Natural killer cell (primary cell): ENCODE measurements at regions not wholly inside any gene's neighbourhood (a gene's known extent, or its start where the extent isn't known, plus 50 kb on each side); places are given as distances from the start of the nearest gene placed in this dataset.

Source experiments
- ATAC-seq, 3 donors: fragments of 150-1000 bp in 2 of 3; fragments of 200-7000 bp in 1 of 3; cut with Tn5 transposase; 1 replicate in 1 of 3; 2 replicates in 2 of 3; pipeline ENCODE4 v1.10.0; 2021; ENCODE audit warnings: mild to moderate bottlenecking in 2 of 3, moderate library complexity in 2 of 3
- DNase-seq, 2 donors: peaks; one replicate each; pipeline versions ENCODE4 v3.0.0 to v3.0.0-alpha.2; 2013 to 2021; ENCODE audit warnings: mixed read lengths in 1 of 2
- H3K27ac ChIP-seq: one replicate; pipeline ENCODE4 v1.5.1; 2013; ENCODE audit warnings: mild to moderate bottlenecking, low read length
- H3K27me3 ChIP-seq: one replicate; pipeline ENCODE4 v1.6.1; 2013; ENCODE audit warnings: low read length; ENCODE audit not compliant: control insufficient read depth, insufficient read depth
- H3K36me3 ChIP-seq: one replicate; pipeline ENCODE4 v1.6.1; 2013; ENCODE audit warnings: low read length; ENCODE audit not compliant: control insufficient read depth, insufficient read depth
- H3K4me1 ChIP-seq: one replicate; pipeline ENCODE4 v1.6.1; 2013; ENCODE audit warnings: low read length; ENCODE audit not compliant: control insufficient read depth, insufficient read depth
- H3K4me3 ChIP-seq: one replicate; pipeline ENCODE4 v1.5.1; 2013; ENCODE audit warnings: low read length
- H3K9me3 ChIP-seq: one replicate; pipeline ENCODE4 v1.6.1; 2013; ENCODE audit warnings: low read length; ENCODE audit not compliant: control insufficient read depth, insufficient read depth
- H3K27ac Mint-ChIP-seq, 2 donors: one replicate each; pipeline ENCODE4 v1.8.0; 2022; ENCODE audit warnings: mild to moderate bottlenecking in 2 of 2, mixed read lengths in 2 of 2, moderate library complexity in 1 of 2
- H3K27me3 Mint-ChIP-seq, 2 donors: one replicate each; pipeline ENCODE4 v1.8.0; 2022; ENCODE audit warnings: low read depth in 2 of 2, mixed read lengths in 2 of 2
- H3K36me3 Mint-ChIP-seq: one replicate; pipeline ENCODE4 v1.8.0; 2022; ENCODE audit warnings: mixed read lengths
- H3K4me1 Mint-ChIP-seq, 2 donors: one replicate each; pipeline ENCODE4 v1.8.0; 2022; ENCODE audit warnings: mixed read lengths in 2 of 2
- H3K4me3 Mint-ChIP-seq: one replicate; pipeline ENCODE4 v1.8.0; 2022; ENCODE audit warnings: mild to moderate bottlenecking, moderate library complexity, mixed read lengths
- H3K9me3 Mint-ChIP-seq, 2 donors: one replicate each; pipeline ENCODE4 v1.8.0; 2022; ENCODE audit warnings: mixed read lengths in 2 of 2
- CTCF ChIP-seq: fragments of 200-600 bp; IDR thresholded peaks from one replicate; pipeline ENCODE4 v1.8.0; 2022; ENCODE audit warnings: antibody characterized with exemption
- WGBS: methylation state at CpG from one replicate; pipeline ENCODE4 v1.1.7; 2013; ENCODE audit warnings: missing lambda C conversion rate; ENCODE audit not compliant: insufficient coverage; 5-methylcytosine and 5-hydroxymethylcytosine counted together
- intact Hi-C: fragments of 100-400 bp; cut with micrococcal nuclease; formaldehyde crosslinking; loops from one replicate; pipeline ENCODE4 v1.14.2; 2022

DNA sequence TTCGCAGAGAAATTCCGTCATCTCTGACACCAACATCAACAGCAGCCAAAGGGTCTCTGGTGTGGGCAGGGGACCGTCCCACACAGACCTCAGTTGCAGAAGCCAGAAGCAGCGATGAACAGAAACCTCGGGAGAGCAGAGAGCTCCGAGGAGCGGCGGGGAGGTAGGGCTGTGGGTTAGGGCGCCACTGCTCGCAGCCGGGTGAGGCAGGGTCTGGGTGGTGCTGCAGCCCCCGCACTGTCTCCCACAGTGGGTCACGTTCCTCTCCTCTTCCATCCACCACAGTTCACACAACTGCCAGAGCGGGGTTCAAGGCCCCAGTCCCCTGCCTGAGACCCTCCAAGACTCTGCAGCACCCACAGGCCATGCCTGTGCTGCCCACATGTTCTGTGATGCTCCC, 99.9 kb downstream of the OLFM1 start:
- ATAC-seq (no peak), DNase-seq (no peak)
- Histone ChIP-seq H3K4me3 (no peak overlapping the region), H3K27ac (no peak overlapping the region), H3K9me3 (no peaks in the 10 kb centered on the region), H3K27me3 (no peaks in the 10 kb centered on the region), H3K4me1 (no peaks in the 10 kb centered on the region), H3K36me3 (no peaks in the 10 kb centered on the region)
- 73% methylated on average over 14 of the region's 14 CpGs for WGBS
- no peak for TF ChIP-seq CTCF
- Mint-ChIP-seq H3K4me1 (no peaks in the 10 kb centered on the region), H3K27me3 (no peaks in the 10 kb centered on the region), H3K36me3 (no peaks in the 10 kb centered on the region), H3K4me3 (no peak overlapping the region), H3K27ac (no peak overlapping the region), H3K9me3 (no peaks in the 10 kb centered on the region)
- intact Hi-C loops: no loop called here

DNA sequence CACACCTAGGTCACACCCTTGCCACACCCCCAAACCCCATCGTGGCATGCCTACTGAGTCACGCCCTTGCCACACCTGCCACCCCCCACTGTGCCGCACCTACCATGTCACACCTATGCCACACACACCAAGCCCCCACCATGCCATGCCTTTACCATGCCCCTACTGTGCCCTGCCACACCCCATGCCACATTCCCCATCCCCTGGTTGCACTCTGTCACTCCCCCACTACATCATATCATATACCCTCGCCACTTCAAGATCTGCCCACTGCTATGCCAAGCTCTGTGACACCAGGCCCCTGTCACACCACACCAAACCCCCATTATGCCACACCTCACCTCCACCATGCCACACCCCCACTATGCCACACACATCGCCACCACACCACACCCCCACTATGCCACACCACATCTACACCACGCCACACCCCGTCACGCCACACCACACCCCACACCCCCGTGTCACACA, 101.2 kb downstream of the OLFM1 start:
- no peak overlapping the region for H3K4me3 Mint-ChIP-seq
- H3K27me3 Mint-ChIP-seq: no peaks in the 10 kb centered on the region
- 82% methylated on average over 9 of the region's 9 CpGs for WGBS
- no peak overlapping the region for H3K27ac ChIP-seq
- H3K4me1 ChIP-seq: no peaks in the 10 kb centered on the region
- DNase-seq (no peak), ATAC-seq (no peak)
- no peaks in the 10 kb centered on the region for H3K36me3 ChIP-seq
- no peak overlapping the region for H3K27ac Mint-ChIP-seq
- H3K27me3 ChIP-seq: no peaks in the 10 kb centered on the region
- no peak overlapping the region for H3K4me3 ChIP-seq
- no peak for TF ChIP-seq CTCF
- H3K36me3 Mint-ChIP-seq: no peaks in the 10 kb centered on the region
- no peaks in the 10 kb centered on the region for H3K4me1 Mint-ChIP-seq
- intact Hi-C loops: no loop called here
- no peaks in the 10 kb centered on the region for H3K9me3 ChIP-seq
- H3K9me3 Mint-ChIP-seq: no peaks in the 10 kb centered on the region

- H3K4me1 ChIP-seq: no peaks in the 10 kb centered on the region
- no peaks in the 10 kb centered on the region for H3K36me3 ChIP-seq
- H3K4me3 Mint-ChIP-seq: no peak overlapping the region
- no peak overlapping the region for H3K27ac Mint-ChIP-seq
- TF ChIP-seq CTCF: no peak
- H3K27me3 ChIP-seq: no peaks in the 10 kb centered on the region
- DNase-seq: no peak
- no peaks in the 10 kb centered on the region for H3K9me3 ChIP-seq
- no peaks in the 10 kb centered on the region for H3K36me3 Mint-ChIP-seq
- H3K9me3 Mint-ChIP-seq: no peaks in the 10 kb centered on the region
- H3K27ac ChIP-seq: no peak overlapping the region
- no peak overlapping the region for H3K4me3 ChIP-seq
- H3K4me1 Mint-ChIP-seq: no peaks in the 10 kb centered on the region
- WGBS: 94% methylated on average over 5 of the region's 5 CpGs
- intact Hi-C loops: no loop called here
- H3K27me3 Mint-ChIP-seq: no peaks in the 10 kb centered on the region
- no peak for ATAC-seq
These were observed 102.0 kb downstream of the OLFM1 start for GRCh38 chr9:135189497-135189896.

DNA sequence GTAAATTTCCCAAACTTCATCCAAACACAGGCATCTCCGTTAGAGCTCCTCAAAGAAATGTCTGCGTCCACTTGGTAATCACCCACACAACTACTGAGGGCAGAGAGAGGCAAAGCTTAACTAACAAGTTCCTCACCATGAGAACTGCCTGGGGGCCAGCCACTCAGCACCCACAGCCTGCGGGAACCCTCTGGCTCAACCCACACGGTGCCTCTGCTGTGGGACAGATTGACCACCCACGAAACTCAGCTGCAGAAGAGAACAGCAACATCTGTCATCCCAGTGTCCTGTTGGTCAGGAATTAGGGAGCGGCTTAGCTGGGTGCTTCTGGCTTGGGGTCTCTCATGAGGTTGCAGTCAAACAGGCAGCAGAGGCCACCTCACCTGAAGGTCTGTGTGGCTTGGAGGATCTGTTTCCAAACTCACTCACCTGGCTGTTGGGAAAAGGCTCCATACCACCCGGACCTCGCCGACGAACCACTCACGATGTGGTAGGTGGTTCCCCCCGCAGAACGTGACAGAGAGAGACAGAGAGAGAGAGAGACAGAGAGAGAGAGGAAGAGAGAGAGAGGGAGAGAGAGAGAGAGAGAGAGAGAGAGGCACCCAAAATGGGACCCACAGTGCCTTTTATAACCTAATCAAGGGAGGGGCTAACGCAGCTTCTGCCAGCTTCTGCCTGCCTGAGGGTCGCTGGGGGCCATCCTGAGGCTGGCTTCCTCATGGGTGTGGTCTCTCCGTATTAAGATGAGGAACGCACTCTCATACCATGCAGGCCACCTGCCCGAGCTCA, 103.5 kb downstream of the OLFM1 start:
- H3K27me3 Mint-ChIP-seq: no peaks in the 10 kb centered on the region
- TF ChIP-seq CTCF: no peak
- no peaks in the 10 kb centered on the region for H3K4me1 Mint-ChIP-seq
- no peak overlapping the region for H3K27ac ChIP-seq
- no peaks in the 10 kb centered on the region for H3K9me3 ChIP-seq
- 74% methylated on average over 18 of the region's 18 CpGs for WGBS
- H3K27ac Mint-ChIP-seq: no peak overlapping the region
- no peaks in the 10 kb centered on the region for H3K27me3 ChIP-seq
- ATAC-seq (no peak), DNase-seq (no peak)
- H3K4me3 Mint-ChIP-seq: no peak overlapping the region
- H3K9me3 Mint-ChIP-seq: no peaks in the 10 kb centered on the region
- H3K36me3 Mint-ChIP-seq: no peaks in the 10 kb centered on the region
- no peaks in the 10 kb centered on the region for H3K4me1 ChIP-seq
- H3K4me3 ChIP-seq: no peak overlapping the region
- H3K36me3 ChIP-seq: no peaks in the 10 kb centered on the region
- intact Hi-C loops: no loop called here
